Neuron (in vitro differentiated cells): ENCODE measurements at regions not wholly inside any gene's neighbourhood (a gene's known extent, or its start where the extent isn't known, plus 50 kb on each side); places are given as distances from the start of the nearest gene placed in this dataset.
"Not testable (repeated sequence)": the region's sequence is repeated elsewhere in the genome, so short reads cannot be mapped to it uniquely, and the experiment has no call there.

Experiments
- H2AFZ ChIP-seq: one replicate; pipeline ENCODE4 v1.6.1; 2013; ENCODE audit warnings: low read depth, mild to moderate bottlenecking, inconsistent platforms, low read length, moderate library complexity
- H3K27me3 ChIP-seq: one replicate; pipeline ENCODE4 v1.6.1; 2013; ENCODE audit warnings: low read length; ENCODE audit not compliant: insufficient read depth
- H3K36me3 ChIP-seq: one replicate; pipeline ENCODE4 v1.6.1; 2013; ENCODE audit warnings: low read length; ENCODE audit not compliant: insufficient read depth
- H3K4me1 ChIP-seq: one replicate; pipeline ENCODE4 v1.6.1; 2013; ENCODE audit warnings: low read length; ENCODE audit not compliant: insufficient read depth
- H3K4me3 ChIP-seq: 2 replicates; pipeline ENCODE4 v1.5.1; 2013; ENCODE audit warnings: mild to moderate bottlenecking, low read length, moderate library complexity
- H3K9me3 ChIP-seq: one replicate; pipeline ENCODE4 v1.6.1; 2013; ENCODE audit warnings: low read length

DNA sequence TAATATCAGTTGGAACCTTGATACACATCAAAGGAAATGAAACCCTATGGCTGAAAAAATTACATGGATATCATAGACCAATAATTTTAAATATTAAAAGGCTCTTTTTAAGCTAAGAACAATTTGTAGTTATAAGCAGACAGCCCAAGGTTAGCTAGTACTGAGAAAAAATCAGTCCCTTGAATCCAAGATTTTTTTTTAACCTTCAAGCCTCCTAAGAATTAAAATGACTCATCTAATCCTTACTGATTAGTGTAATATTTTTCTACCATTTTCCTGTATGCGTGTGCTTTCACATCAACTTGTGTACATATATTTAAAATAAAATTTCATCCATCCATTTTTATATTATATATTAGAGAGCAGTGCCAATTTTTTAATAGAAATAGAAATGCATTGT is 1004.9 kb upstream of the ZEB2 start:
- no peaks in the 10 kb centered on the region for H3K9me3 ChIP-seq

DNA sequence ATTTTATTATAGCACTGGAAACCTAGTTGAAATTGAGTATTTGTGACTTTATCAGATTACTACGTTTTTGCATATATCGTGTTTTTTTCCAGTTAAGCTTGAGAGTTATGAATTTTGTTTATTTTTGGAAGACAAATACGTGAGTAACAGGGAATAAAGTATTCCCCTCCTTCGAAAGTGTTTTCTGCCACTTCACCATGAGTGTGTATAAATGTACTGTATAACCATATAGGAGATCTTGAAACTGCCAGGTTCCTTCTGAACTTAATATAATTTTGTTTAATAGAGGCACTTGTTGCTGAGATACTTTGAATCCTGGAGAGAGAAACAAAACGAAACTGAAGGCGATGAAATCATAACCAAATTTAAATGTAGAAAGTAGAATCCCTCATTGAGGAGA is 1004.4 kb upstream of the ZEB2 start:
- Histone ChIP-seq H3K4me1 (no peaks in the 10 kb centered on the region), H3K27me3 (no peaks in the 10 kb centered on the region), H3K36me3 (no peaks in the 10 kb centered on the region), H2AFZ (no peak overlapping the region), H3K9me3 (peaks cover under 1% of the 10 kb centered on the region), H3K4me3 (no peak overlapping the region)

More for the DNA sequence above, 1004.9 kb upstream of the ZEB2 start:
- no peaks in the 10 kb centered on the region for H3K27me3 ChIP-seq
- H2AFZ ChIP-seq: no peak overlapping the region
- H3K4me3 ChIP-seq: no peak overlapping the region
- H3K36me3 ChIP-seq: no peaks in the 10 kb centered on the region
- H3K4me1 ChIP-seq: no peaks in the 10 kb centered on the region

DNA sequence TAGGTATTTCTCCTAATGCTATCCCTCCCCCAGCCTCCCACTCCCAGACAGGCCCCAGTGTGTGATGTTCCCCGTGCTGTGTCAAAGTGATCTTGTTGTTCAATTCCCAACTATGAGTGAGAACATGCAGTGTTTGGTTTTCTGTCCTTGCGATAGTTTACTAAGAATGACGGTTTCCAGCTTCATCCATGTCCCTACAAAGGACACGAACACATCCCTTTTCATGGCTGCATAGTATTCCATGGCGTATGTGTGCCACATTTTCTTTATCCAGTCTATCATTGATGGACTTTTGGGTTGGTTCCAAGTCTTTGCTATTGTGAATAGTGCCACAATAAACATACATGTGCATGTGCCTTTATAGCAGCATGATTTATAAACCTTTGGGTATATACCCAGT is 999.3 kb upstream of the ZEB2 start:
- not testable (repeated sequence) for H3K9me3 ChIP-seq, H3K4me3 ChIP-seq, H2AFZ ChIP-seq, H3K27me3 ChIP-seq, H3K36me3 ChIP-seq, H3K4me1 ChIP-seq

DNA sequence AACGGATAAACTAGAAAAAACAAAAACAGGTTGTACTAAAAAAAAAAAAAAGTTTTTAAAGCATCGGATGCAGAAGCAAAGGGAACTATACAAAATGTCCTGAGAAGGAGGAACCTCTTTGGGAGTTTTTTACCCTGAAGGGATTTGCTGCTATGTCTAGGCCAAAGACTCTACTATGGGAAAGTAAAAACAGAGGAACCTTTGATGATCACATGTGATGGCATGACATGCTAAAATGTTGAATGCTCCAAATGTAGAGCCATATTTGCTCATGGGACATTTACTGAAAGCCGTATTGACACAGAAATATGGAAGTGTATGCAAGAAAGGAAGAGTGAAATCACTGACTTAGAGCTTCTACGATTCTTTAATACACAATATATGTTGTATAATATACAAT is 992.0 kb upstream of the ZEB2 start:
- no peaks in the 10 kb centered on the region for H3K36me3 ChIP-seq
- no peak overlapping the region for H2AFZ ChIP-seq
- no peaks in the 10 kb centered on the region for H3K9me3 ChIP-seq
- H3K4me3 ChIP-seq: no peak overlapping the region
- no peaks in the 10 kb centered on the region for H3K27me3 ChIP-seq
- no peaks in the 10 kb centered on the region for H3K4me1 ChIP-seq

DNA sequence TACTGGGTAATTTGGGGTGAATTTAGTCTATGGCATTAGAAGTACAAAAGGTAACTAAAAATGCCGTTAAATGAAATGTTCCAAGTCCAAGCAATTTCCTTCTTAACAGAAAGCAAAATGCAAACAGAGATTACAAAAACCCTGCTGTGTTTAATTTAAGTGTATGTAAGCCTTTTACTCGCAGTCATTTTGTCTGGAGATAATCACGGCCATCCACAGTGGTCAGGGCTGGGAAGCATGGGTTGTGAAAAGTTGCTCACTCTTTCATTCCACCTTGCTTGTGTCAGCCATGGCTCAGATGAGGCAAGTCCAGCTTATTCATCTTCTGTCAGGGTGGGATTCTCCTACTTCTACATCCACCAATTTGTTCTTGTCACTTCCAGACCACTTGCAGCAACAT is 983.6 kb upstream of the ZEB2 start:
- Histone ChIP-seq H3K4me1 (no peaks in the 10 kb centered on the region), H3K4me3 (no peak overlapping the region), H3K9me3 (no peaks in the 10 kb centered on the region), H3K36me3 (no peaks in the 10 kb centered on the region), H3K27me3 (no peaks in the 10 kb centered on the region), H2AFZ (no peak overlapping the region)

DNA sequence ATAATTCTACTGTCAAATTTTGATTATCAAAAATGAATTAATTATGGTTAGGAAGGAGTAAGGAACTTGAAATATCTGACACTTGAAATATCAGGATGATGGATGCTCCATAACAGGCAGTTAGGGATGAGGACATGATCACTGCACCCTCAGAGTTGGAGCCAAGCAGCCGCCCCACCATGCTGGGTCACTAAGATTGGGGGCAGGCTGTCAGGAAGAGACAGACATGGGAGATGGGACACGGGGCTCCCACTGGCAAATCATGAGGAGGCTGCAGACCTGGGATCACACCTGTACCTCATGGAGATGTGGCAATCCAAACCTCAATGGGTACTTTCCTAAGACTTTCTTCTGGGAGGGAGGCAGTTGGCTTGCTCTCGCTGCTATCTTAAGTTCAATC is 982.0 kb upstream of the ZEB2 start:
- H3K36me3 ChIP-seq: no peaks in the 10 kb centered on the region

DNA sequence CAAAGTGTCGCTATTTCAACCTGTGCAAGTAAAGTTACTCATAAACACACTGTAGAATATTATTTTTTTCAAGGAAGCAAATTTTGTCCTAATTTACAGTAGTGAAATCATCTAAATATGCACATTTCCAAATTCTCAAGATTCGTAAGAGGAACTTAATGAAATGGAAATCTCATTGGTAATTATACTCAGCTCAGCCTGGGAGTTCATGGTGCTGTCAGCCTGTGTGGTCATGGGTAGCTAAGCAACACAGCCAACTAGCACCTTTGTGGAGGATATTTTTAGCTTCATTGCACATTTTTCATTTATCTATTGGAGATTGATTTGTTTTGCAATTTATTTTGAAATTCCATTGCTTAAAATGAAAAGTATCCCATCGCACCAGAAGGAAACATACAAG is 975.7 kb upstream of the ZEB2 start:
- Histone ChIP-seq H3K9me3 (no peaks in the 10 kb centered on the region), H2AFZ (no peak overlapping the region), H3K36me3 (no peaks in the 10 kb centered on the region), H3K27me3 (no peaks in the 10 kb centered on the region), H3K4me1 (peaks cover 6% of the 10 kb centered on the region), H3K4me3 (no peak overlapping the region)

More for the DNA sequence above, 982.0 kb upstream of the ZEB2 start:
- no peak overlapping the region for H2AFZ ChIP-seq
- H3K4me1 ChIP-seq: no peaks in the 10 kb centered on the region
- H3K27me3 ChIP-seq: no peaks in the 10 kb centered on the region
- no peaks in the 10 kb centered on the region for H3K9me3 ChIP-seq
- H3K4me3 ChIP-seq: no peak overlapping the region

DNA sequence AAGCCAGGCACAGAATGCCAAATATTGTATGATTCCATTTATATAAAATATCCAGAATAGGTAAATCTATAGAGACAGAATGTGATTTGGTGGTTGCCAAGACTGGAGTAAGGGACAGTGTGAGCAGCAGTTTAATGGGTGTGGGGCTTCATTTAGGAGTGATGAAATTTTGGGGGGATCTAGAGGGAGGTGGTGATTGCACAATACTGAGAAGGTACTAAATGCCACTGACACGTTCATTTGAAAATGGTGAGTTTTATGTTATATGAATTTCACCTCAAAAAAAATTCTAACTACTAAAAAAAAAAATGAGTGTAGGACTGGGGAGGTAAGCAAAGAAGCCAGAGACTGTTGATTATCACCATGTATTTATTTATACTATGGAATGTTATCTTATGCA is 974.5 kb upstream of the ZEB2 start:
- Histone ChIP-seq H3K4me1 (peaks cover 6% of the 10 kb centered on the region), H3K27me3 (no peaks in the 10 kb centered on the region), H2AFZ (no peak overlapping the region), H3K36me3 (no peaks in the 10 kb centered on the region), H3K4me3 (no peak overlapping the region), H3K9me3 (no peaks in the 10 kb centered on the region)

DNA sequence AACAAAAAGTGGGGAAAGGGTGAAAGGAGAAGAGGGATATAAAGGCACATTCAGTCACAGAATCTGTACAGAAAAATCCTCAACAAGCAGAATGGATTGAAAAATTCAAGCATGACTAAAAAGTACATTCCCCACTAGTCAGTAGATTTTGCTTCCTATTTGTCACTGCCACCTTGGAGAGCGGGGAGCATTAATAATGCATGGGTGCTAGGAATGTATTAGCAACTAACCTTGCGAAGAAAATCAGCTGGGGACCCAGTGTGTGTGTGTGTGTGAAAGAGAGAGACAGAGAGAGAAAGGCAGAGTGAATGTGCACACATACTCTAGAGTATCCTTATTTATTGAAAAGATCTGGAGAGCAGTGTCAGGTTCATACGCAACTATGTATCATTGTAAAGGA is 968.7 kb upstream of the ZEB2 start:
- Histone ChIP-seq H2AFZ (no peak overlapping the region), H3K4me1 (no peaks in the 10 kb centered on the region), H3K4me3 (no peak overlapping the region), H3K27me3 (no peaks in the 10 kb centered on the region), H3K9me3 (no peaks in the 10 kb centered on the region), H3K36me3 (no peaks in the 10 kb centered on the region)

DNA sequence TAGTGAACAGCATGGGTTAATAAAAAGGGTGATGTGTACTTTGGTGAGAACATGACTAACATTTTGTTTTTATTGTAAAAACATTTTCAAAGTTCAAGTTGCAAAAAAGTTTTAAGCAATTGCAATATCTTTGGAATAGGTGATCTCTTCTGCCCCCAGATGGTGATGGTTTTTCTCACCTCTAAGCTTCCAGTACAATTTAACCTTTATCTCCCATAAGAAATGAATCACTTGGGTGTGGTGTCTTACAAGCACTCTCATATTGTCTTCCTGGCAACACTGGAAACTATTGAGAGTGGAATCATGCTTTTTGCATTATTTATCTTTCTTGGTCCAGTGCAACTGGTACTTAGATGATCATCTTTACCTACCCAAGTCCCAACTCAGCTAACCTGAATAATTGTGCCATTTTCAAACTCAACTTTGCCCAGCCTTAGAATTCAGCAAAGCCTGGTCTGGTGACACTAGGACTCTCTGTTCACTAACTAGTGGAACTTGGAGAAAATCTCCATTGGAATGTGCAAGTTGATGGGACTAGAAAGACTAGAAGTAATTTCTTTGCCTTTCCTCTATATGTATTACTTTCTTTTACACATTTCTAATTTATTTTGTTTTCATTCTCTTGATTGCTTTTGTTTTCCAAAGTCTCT is 964.7 kb upstream of the ZEB2 start:
- no peaks in the 10 kb centered on the region for H3K9me3 ChIP-seq
- no peaks in the 10 kb centered on the region for H3K36me3 ChIP-seq
- no peak overlapping the region for H2AFZ ChIP-seq
- no peaks in the 10 kb centered on the region for H3K4me1 ChIP-seq
- no peaks in the 10 kb centered on the region for H3K27me3 ChIP-seq
- no peak overlapping the region for H3K4me3 ChIP-seq

DNA sequence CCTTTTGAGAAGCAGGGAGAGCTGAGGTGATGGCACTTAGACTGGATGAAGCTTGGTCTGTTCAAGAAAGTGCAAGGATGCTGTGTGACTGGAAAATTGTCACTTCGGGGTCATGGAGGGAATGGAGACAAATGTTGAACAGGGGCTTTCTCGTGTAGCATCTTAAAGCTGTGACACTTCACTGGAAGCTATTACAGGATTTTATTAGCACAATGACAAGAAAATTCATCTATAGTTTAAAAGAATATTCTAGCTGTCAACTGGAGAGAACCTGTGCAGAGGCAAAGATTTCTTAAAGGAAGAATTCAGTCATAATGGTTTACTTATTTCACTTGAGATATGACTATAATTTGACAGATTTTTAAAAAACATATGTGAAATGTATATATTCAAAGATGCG is 963.9 kb upstream of the ZEB2 start:
- no peaks in the 10 kb centered on the region for H3K9me3 ChIP-seq
- H2AFZ ChIP-seq: no peak overlapping the region
- H3K4me3 ChIP-seq: no peak overlapping the region
- no peaks in the 10 kb centered on the region for H3K36me3 ChIP-seq
- no peaks in the 10 kb centered on the region for H3K4me1 ChIP-seq
- H3K27me3 ChIP-seq: no peaks in the 10 kb centered on the region

DNA sequence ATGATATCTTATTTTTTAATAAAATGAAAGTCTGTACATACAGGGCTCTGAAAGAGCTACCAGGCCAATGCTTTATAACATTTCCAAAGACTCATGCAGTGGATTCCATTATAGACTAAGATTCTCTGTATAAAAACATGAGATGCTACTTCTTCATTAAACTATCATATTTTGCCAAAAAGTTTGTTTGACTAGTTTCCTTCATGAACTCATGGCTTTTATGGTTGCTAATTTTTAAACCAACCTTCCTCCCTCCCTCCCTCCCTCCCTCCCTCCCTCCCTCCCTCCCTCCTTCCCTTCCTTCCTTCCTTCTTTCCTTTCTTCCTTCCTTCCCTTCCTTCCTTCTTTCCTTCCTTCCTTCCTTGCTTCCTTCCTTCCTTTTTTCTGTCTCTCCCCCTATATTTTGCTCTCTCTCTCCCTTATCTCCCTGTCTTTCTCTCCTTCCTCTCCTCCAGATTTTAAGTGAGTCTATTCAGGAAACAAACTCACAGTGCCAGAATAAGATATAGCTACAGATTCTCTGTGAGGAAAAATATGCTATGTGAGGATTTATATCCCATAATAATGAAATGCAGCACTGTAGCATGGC is 961.5 kb upstream of the ZEB2 start:
- Histone ChIP-seq H3K27me3 (no peaks in the 10 kb centered on the region), H3K4me1 (no peaks in the 10 kb centered on the region), H3K36me3 (no peaks in the 10 kb centered on the region), H3K9me3 (no peaks in the 10 kb centered on the region), H2AFZ (no peak overlapping the region), H3K4me3 (no peak overlapping the region)

DNA sequence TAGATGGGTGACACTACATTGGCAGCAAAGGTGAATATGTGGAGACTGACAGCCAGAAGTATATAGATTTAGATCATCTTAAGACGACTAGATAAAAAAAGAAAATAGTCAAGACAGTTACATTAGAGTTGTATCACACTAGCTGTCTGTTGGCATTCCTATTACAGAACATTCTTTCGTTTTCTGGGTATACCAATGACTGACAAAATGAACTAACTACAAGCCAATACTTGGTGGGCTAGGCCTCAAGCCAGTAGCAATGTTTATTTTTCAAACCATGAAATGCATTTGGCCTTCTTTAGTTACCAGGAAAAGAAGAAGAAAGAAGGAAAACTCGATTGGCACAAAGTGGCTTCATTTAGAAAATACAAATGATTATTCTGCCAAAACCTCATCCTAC is 944.9 kb upstream of the ZEB2 start:
- no peaks in the 10 kb centered on the region for H3K4me1 ChIP-seq
- no peaks in the 10 kb centered on the region for H3K27me3 ChIP-seq
- no peaks in the 10 kb centered on the region for H3K9me3 ChIP-seq
- no peaks in the 10 kb centered on the region for H3K36me3 ChIP-seq
- H3K4me3 ChIP-seq: no peak overlapping the region
- no peak overlapping the region for H2AFZ ChIP-seq

DNA sequence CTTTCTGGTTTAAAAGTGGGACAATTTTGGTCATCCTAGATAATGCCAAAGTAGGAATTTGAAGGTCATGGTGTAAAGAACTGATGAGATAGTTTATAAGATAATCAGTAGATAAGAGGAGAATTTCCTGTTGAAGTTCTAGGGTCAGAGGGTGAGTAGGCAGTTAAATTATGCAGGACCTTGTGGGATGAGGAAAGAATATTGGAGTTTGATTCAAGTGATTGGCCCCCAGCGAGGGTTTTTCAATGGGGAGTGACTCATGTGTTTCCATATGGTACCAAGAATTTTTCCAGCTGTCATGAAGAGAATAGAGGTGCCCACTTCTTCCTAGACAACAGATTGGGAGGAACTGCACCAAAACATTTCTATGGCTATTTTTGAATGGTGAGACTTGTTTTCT is 940.2 kb upstream of the ZEB2 start:
- no peaks in the 10 kb centered on the region for H3K4me1 ChIP-seq
- H2AFZ ChIP-seq: no peak overlapping the region

More for the DNA sequence above, 940.2 kb upstream of the ZEB2 start:
- Histone ChIP-seq H3K4me3 (no peak overlapping the region), H3K36me3 (no peaks in the 10 kb centered on the region), H3K27me3 (no peaks in the 10 kb centered on the region), H3K9me3 (no peaks in the 10 kb centered on the region)
